WERI-Rb-1 (cell line): ENCODE measurements at regions not wholly inside any gene's neighbourhood (a gene's known extent, or its start where the extent isn't known, plus 50 kb on each side); places are given as distances from the start of the nearest gene placed in this dataset.

Source experiments
- DNase-seq: peaks from one replicate; pipeline ENCODE4 v3.0.0-alpha.2; 2020
- H3K27ac ChIP-seq: fragments of 250-450 bp; sonication (Bioruptor Pico); 2 replicates; pipeline ENCODE4 v1.5.1; 2020; ENCODE audit warnings: mild to moderate bottlenecking, moderate library complexity
- H3K27me3 ChIP-seq: fragments of 250-450 bp; sonication (Bioruptor Pico); 2 replicates; pipeline ENCODE4 v1.5.1; 2021; ENCODE audit warnings: mild to moderate bottlenecking, low read depth, moderate library complexity; ENCODE audit not compliant: insufficient read depth, severe bottlenecking
- H3K36me3 ChIP-seq: fragments of 250-450 bp; sonication (Bioruptor Pico); 2 replicates; pipeline ENCODE4 v1.5.1; 2020; ENCODE audit warnings: mild to moderate bottlenecking, moderate library complexity
- H3K4me3 ChIP-seq: 2 replicates; pipeline ENCODE4 v1.5.1; 2011; ENCODE audit warnings: low read depth, mild to moderate bottlenecking, control low read depth, low read length
- H3K9me3 ChIP-seq: fragments of 250-450 bp; sonication (Bioruptor Pico); 2 replicates; pipeline ENCODE4 v1.5.1; 2021; ENCODE audit warnings: mild to moderate bottlenecking, moderate library complexity; ENCODE audit not compliant: severe bottlenecking
- TF ChIP-seq, protein P1 (sequence below): IDR thresholded peaks from 2 replicates; pipeline ENCODE4 v1.5.1; 2011; ENCODE audit warnings: low read depth, mild to moderate bottlenecking, control low read depth, inconsistent platforms, low read length

DNA sequence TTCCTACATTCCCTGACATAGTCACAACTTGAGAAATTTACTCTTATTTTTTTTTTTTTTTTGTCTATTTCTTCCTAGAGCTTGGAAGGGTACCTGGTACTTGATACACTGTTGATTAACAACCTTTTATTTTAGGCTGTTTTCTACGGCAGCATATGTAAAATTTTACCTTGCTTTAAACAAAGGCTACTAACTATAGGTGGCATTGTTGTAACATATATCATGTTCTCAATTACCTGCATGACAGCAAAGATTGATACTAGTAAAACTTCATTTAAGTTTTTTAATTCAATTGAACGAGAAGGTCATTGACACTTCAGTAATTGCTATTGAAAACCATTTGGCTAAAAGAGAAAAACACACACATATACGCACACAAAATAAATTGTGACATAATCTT lies 238.3 kb upstream of the ESRRG start:
- Histone ChIP-seq H3K36me3 (no peaks in the 10 kb centered on the region), H3K4me3 (no peak overlapping the region), H3K27ac (no peak overlapping the region), H3K27me3 (no peaks in the 10 kb centered on the region), H3K9me3 (no peaks in the 10 kb centered on the region)
- no peak for DNase-seq
- TF ChIP-seq, protein P1, sequence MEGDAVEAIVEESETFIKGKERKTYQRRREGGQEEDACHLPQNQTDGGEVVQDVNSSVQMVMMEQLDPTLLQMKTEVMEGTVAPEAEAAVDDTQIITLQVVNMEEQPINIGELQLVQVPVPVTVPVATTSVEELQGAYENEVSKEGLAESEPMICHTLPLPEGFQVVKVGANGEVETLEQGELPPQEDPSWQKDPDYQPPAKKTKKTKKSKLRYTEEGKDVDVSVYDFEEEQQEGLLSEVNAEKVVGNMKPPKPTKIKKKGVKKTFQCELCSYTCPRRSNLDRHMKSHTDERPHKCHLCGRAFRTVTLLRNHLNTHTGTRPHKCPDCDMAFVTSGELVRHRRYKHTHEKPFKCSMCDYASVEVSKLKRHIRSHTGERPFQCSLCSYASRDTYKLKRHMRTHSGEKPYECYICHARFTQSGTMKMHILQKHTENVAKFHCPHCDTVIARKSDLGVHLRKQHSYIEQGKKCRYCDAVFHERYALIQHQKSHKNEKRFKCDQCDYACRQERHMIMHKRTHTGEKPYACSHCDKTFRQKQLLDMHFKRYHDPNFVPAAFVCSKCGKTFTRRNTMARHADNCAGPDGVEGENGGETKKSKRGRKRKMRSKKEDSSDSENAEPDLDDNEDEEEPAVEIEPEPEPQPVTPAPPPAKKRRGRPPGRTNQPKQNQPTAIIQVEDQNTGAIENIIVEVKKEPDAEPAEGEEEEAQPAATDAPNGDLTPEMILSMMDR: no peak

DNA sequence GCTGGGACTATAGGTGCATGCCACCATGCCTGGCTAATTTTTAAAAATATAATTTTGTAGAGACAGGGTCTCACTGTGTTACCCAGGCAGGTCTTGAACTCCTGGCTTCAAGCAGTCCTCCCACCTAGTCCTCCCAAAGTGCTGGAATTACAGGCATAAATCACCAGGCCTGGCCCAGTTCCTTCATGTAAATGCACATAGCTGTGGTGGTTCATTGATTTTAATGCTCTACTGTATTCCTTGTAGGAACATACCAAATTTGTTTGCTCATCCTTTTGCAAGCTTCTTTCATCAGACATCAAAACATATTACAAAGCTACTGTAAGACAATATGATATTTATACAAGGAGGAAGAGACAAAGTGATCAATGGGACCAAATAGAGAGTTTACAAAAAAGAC lies 237.5 kb upstream of the ESRRG start:
- no peak for DNase-seq
- Histone ChIP-seq H3K36me3 (no peaks in the 10 kb centered on the region), H3K27ac (no peak overlapping the region), H3K9me3 (no peaks in the 10 kb centered on the region), H3K4me3 (no peak overlapping the region), H3K27me3 (no peaks in the 10 kb centered on the region)
- TF ChIP-seq, protein P1: no peak

DNA sequence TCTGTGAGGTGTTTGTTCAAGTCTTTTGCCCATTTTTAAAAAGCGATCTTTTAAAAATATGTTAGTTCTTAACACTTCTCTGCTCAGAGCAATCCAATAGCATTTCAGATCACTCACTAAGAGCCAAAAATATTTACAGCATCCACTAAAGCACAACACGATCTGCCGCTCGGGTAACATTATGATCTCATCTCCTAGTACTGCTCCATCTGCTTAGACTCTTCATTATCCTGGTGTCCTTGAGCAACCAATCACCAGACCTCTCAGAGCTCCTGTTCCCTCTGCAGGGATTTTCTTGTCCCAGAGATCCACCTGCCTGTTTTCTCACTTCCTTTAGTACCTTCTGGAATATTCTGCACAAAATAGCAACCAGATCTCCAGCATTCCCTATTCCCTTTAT lies 235.3 kb upstream of the ESRRG start:
- TF ChIP-seq, protein P1: no peak
- Histone ChIP-seq H3K4me3 (no peak overlapping the region), H3K36me3 (no peaks in the 10 kb centered on the region), H3K27me3 (no peaks in the 10 kb centered on the region), H3K27ac (no peak overlapping the region), H3K9me3 (no peaks in the 10 kb centered on the region)
- DNase-seq: no peak

DNA sequence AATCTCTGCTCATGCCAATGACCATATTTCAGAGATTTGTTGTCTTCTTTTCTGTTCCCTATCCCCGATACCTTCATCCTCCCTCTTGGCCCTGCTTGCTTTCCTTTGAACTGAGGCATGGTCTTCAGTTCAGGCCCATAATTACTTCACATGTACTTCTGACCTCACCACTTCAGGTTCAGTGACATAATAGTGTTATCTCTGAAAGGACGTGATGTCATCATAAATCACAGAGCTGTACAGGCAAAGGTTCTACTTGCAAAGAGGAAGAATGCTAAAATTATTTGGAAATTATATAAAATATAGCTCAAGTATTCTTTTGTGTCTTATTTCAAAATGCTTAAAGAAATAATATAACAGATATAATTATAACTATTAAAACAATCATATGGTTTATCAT lies 230.3 kb upstream of the ESRRG start:
- DNase-seq: no peak
- Histone ChIP-seq H3K9me3 (no peaks in the 10 kb centered on the region), H3K4me3 (no peak overlapping the region), H3K36me3 (no peaks in the 10 kb centered on the region), H3K27ac (no peak overlapping the region), H3K27me3 (no peaks in the 10 kb centered on the region)
- TF ChIP-seq, protein P1: no peak

DNA sequence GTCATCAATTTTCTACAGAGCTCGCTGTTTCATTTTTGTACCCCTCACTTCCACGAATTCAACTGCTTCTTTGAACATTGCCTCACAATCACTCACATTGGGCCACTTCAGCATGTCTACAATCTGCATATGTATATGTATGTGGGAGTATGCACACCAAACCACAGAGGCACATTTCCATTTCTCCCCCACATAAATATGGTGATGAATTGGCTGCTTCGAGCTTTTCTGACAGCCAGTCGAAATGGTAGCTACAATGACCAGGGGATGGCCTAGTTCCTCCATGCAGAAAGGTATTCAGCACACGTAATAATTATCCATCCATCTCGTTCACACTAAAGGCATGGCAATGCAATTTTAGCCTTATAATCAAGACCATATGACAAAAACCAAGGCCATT lies 229.6 kb upstream of the ESRRG start:
- TF ChIP-seq, protein P1: no peak
- H3K27me3 ChIP-seq: no peaks in the 10 kb centered on the region
- DNase-seq: no peak
- H3K9me3 ChIP-seq: no peaks in the 10 kb centered on the region
- H3K4me3 ChIP-seq: no peak overlapping the region
- H3K36me3 ChIP-seq: no peaks in the 10 kb centered on the region
- H3K27ac ChIP-seq: no peak overlapping the region

DNA sequence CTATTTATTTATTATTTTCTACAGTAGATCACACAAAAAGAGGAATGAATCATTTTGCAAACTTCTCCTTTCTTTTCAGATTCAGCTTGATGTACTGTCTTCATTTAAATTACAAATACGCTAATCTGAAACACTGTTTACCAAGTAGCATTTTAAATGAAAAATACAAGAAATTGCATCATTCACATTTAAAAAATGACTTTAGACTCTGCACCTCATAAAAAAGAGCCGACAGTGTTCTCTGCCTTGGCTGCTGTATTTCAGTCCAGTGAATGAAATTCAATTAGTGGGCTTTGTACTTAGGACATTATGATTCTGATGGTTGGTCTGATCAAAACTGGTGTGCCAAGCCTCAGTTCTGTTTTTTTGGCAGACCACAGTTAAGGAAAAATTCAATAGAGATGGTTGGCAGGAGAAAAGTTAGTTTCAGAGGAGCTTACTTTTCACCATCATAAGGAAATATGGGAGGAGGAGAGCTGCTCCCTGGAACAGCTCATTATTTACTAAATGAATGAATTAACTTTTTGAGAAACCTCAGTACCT lies 222.4 kb upstream of the ESRRG start:
- Histone ChIP-seq H3K9me3 (no peaks in the 10 kb centered on the region), H3K27me3 (no peaks in the 10 kb centered on the region), H3K36me3 (no peaks in the 10 kb centered on the region), H3K27ac (no peak overlapping the region), H3K4me3 (no peak overlapping the region)
- TF ChIP-seq, protein P1: no peak
- no peak for DNase-seq
